Medulla oblongata (tissue), 1 donor: ENCODE measurements at regions not wholly inside any gene's neighbourhood (a gene's known extent, or its start where the extent isn't known, plus 50 kb on each side); places are given as distances from the start of the nearest gene placed in this dataset.
"Not testable (repeated sequence)": the region's sequence is repeated elsewhere in the genome, so short reads cannot be mapped to it uniquely, and the experiment has no call there.

ENCODE experiments used
- DNase-seq: peaks from one replicate; pipeline ENCODE4 v3.0.0-alpha.2; 2015; ENCODE audit errors: extremely low spot score

GRCh38 chr2:179331061-179331460 lies 66.4 kb upstream of the SESTD1 start:
- no peak for DNase-seq

GRCh38 chr2:179322289-179322688 lies 57.7 kb upstream of the SESTD1 start:
- no peak for DNase-seq

- DNase-seq, result not testable (repeated sequence)
Measured at GRCh38 chr2:179321034-179321433, 56.4 kb upstream of the SESTD1 start.

GRCh38 chr2:179314729-179315128 lies 50.1 kb upstream of the SESTD1 start:
- not testable (repeated sequence) for DNase-seq
